OCI-LY3 (cell line): ENCODE measurements at regions not wholly inside any gene's neighbourhood (a gene's known extent, or its start where the extent isn't known, plus 50 kb on each side); places are given as distances from the start of the nearest gene placed in this dataset.

Experiments
- EZH2phosphoT487 ChIP-seq: fragments of 200-600 bp; shearing (Covaris generic); IDR thresholded peaks from 2 replicates; pipeline ENCODE4 v1.6.1; 2018; ENCODE audit warnings: antibody characterized with exemption, mixed run types, low read depth
- TF ChIP-seq, protein P1 (sequence below): fragments of 200-600, 300-600 bp; sonication (generic); IDR thresholded peaks from 2 replicates; pipeline ENCODE4 v1.5.1; 2014; ENCODE audit warnings: antibody characterized with exemption, low read length, low read depth

DNA sequence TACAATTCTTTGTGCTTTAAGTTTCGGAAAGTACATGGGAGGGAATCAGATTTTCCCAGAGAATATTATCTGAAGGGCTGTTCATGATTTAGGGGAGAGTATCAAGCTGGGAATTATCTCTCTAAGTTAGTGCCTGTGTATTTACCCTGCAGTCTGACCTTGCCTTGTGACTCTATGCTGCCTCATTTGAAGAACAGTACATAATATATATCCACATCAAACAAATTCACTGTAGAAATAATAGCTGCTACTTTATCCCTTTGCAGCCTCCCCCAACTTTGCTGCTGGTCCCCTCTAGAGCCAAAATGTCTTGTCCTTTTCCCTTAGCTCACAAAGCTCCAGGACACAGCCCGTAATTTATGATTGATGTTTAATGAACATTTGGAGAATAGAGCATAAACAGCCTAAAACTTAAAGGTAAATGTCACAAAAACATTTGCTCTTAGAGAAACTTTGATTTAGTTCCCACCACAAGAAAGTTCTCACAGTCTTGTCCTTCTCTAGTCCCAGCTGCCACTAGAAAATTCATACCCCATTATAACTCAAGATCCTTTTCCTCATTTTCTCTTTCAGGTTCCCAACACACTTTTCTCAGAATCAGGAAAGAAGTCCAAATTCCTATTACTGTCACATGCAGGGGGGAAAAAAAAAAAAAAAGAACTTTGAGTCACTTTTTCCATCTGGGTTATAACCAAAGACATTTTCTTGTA lies 1009.6 kb downstream of the FLRT2 start:
- TF ChIP-seq, protein P1, sequence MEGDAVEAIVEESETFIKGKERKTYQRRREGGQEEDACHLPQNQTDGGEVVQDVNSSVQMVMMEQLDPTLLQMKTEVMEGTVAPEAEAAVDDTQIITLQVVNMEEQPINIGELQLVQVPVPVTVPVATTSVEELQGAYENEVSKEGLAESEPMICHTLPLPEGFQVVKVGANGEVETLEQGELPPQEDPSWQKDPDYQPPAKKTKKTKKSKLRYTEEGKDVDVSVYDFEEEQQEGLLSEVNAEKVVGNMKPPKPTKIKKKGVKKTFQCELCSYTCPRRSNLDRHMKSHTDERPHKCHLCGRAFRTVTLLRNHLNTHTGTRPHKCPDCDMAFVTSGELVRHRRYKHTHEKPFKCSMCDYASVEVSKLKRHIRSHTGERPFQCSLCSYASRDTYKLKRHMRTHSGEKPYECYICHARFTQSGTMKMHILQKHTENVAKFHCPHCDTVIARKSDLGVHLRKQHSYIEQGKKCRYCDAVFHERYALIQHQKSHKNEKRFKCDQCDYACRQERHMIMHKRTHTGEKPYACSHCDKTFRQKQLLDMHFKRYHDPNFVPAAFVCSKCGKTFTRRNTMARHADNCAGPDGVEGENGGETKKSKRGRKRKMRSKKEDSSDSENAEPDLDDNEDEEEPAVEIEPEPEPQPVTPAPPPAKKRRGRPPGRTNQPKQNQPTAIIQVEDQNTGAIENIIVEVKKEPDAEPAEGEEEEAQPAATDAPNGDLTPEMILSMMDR: no peak
- TF ChIP-seq EZH2phosphoT487: no peak
